ENCODE measurements at regions not wholly inside any gene's neighbourhood (a gene's known extent, or its start where the extent isn't known, plus 50 kb on each side); places are given as distances from the start of the nearest gene placed in this dataset.

- H3K4me3 ChIP-seq = no peak overlapping the region
- H3K27me3 ChIP-seq = peaks cover 0 to 12% (median 3%) of the 10 kb centered on the region in 7 donors
- no peak overlapping the region for H3K27ac ChIP-seq
- no peak for TF ChIP-seq CTCF (IDR thresholded peaks at IDR 0.05)
- WGBS, 2 donors = 81 to 88% methylated on average over 7 of the region's 7 CpGs
- DNase-seq (no peak), ATAC-seq (no peak)
- no peaks in the 10 kb centered on the region for H3K9me3 ChIP-seq
- intact Hi-C loops (cut with DNase I) = no loop called here
- no peaks in the 10 kb centered on the region for H3K4me1 ChIP-seq
- H3K36me3 ChIP-seq = no peaks in the 10 kb centered on the region
These were observed 58.0 kb upstream of the EFCAB3 start for GRCh38 chr17:62322313-62322712.

GRCh38 chr17:62321451-62321850, 58.9 kb upstream of the EFCAB3 start:
- no peaks in the 10 kb centered on the region for H3K9me3 ChIP-seq
- DNase-seq (no peak), ATAC-seq (no peak)
- TF ChIP-seq CTCF (IDR thresholded peaks at IDR 0.05) = no peak
- H3K4me3 ChIP-seq = no peak overlapping the region
- H3K27me3 ChIP-seq = peaks cover 0 to 16% (median 4%) of the 10 kb centered on the region in 7 donors
- WGBS, 2 donors = 31 to 53% methylated on average over 1 of the region's 1 CpG
- intact Hi-C loops (cut with DNase I) = no loop called here
- H3K4me1 ChIP-seq = no peaks in the 10 kb centered on the region
- H3K36me3 ChIP-seq = no peaks in the 10 kb centered on the region
- no peak overlapping the region for H3K27ac ChIP-seq

GRCh38 chr17:62319846-62320245, 60.5 kb upstream of the EFCAB3 start:
- H3K4me1 ChIP-seq = no peaks in the 10 kb centered on the region
- WGBS, 2 donors = 88 to 92% methylated on average over 1 of the region's 1 CpG
- no peak overlapping the region for H3K4me3 ChIP-seq
- no peak overlapping the region for H3K27ac ChIP-seq
- intact Hi-C loops (cut with DNase I) = no loop called here
- no peak for DNase-seq
- peaks cover 0 to 16% (median 4%) of the 10 kb centered on the region in 7 donors for H3K27me3 ChIP-seq
- no peak for ATAC-seq
- H3K36me3 ChIP-seq = no peaks in the 10 kb centered on the region
- TF ChIP-seq CTCF (IDR thresholded peaks at IDR 0.05) = no peak
- no peaks in the 10 kb centered on the region for H3K9me3 ChIP-seq

GRCh38 chr17:62309396-62309795, 71.0 kb upstream of the EFCAB3 start:
- intact Hi-C loops (cut with DNase I) = no loop called here
- Histone ChIP-seq H3K36me3 (no peaks in the 10 kb centered on the region), H3K4me3 (no peak overlapping the region), H3K4me1 (no peaks in the 10 kb centered on the region), H3K9me3 (peaks cover 0 to 3% (median 0%) of the 10 kb centered on the region in 11 donors), H3K27me3 (peaks cover 0 to 15% (median 0%) of the 10 kb centered on the region in 7 donors), H3K27ac (no peak overlapping the region)
- TF ChIP-seq CTCF (IDR thresholded peaks at IDR 0.05) = no peak
- DNase-seq (no peak), ATAC-seq (no peak)
